HG03469 (cell line): ENCODE measurements at regions not wholly inside any gene's neighbourhood (a gene's known extent, or its start where the extent isn't known, plus 50 kb on each side); places are given as distances from the start of the nearest gene placed in this dataset.

ENCODE experiments used
- ATAC-seq: cut with Tn5 transposase; IDR thresholded peaks from one replicate; pipeline ENCODE4 v1.9.1; 2021; ENCODE audit warnings: mild to moderate bottlenecking, moderate library complexity, moderate number of reproducible peaks; ENCODE audit not compliant: unreplicated experiment

DNA sequence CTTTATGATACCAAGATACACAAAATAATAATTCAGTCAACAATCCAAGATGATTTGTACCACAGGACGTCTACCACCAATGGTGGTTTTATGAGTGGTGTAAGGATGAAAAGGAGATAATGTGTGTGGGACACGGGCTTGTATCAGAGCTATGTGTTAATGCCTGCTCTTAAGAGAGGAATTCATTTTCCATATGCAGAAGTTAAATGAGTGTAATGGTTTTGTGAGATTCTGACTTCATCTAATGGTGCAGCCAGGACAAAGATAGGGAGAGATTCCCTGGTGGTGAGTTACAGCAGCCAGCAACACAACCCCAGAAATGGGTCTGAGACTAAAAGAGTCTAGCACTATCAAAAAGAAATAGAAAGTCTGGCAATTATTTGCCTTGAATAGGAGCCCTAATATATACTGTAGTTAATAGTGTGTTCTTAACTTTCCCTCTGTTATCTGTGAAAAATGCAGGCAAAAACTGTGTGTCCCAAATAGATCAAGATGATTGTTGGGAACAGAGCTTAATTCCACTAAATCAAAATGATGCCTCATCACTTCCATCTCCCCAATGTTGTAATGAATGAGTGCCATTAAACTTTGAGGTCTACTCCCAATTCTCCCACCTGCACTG, 455.0 kb upstream of the TCF4 start:
- no peak for ATAC-seq

DNA sequence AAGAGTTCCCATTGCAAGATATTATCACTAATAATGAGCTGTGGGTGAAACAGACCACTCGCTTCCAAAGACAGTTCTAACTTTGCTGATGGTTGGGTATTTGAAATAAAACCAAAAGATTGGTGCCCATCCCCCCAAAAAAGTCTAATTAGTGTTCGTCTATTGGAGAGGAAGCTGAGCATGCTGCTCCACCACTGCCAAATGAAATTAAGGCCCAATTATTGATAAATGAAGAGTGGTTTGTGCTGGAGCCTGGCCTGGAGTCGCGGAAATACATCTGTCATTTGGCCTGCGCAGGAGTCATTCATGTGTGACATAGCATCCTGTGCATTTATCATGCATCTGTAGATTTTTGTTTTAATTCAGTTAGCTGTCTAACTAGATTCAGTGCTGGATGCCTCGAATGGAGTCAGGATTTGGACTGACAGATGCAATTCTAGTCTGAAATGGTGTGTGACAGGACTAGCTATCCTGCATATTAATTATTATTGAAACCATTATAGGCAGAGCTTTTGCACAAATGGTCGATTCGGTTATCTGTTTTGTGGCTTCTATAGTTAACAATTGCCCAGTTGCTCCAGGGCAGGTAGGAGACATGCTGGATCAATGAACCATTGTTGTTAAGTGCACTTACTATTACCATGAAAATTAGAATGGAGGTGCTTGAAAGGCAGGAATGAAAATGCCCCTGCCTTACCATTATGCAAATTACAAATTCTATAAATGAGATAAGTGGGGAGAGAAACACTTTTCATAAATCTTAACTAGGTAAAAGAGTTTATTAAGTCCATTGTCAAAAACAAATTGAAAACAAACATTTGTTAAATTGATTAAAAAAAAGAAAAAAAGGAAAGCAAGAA, 450.4 kb upstream of the TCF4 start:
- no peak for ATAC-seq

DNA sequence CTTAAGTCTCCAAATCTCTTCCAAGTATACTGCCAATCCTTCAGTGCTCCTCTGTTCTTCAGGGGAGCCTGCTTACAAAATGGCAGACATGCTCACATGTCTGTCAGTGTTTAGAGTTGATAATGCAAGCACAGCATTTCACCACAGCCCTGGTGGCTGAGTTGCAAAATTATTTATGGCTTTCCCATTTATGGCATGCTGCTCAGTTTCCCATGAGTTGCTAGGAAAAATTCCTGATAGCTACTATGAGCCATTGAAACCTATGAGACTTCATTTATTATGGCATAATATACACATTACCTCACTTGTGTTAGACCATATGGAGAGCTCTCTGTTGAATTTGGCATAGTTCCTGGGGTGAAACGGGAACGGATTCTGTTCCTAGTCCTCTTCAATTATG, 448.7 kb upstream of the TCF4 start:
- no peak for ATAC-seq

DNA sequence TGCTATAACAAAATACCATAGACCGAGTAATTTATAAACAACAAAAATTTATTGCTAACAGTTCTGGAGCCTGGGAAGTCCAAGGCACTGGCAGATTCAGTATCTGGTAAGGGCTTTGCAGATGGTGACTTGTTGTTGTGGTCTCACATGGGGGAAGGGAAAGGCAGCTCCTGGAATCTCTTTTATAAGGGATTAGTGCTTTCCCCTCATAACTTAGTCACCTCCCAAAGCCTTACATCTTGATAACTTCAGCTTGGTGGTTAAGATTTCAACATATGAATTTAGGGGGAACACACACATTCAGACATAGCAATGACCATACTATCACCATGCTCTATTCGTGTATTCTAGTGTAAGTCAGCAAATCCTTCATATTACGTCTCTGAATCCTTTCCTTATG, 447.6 kb upstream of the TCF4 start:
- ATAC-seq: no peak

DNA sequence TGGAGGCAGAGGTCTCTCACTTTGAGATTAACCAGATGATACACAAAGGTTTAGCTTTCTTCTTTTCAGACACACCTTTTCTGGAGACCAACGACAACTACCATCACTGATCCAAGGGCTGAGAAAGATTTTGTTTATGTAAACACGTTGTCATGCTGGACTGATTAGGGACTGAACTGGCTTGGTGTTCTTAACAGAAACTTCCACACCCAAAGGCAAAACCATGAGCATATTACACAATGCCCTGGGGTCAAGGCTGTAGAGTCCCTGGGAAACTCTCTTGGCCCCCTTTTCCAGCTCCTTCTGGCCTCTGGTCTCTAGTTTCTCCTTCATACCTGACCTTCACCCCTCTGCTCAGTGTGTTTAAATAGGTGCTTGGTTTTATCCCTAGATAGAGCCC, 447.0 kb upstream of the TCF4 start:
- no peak for ATAC-seq

DNA sequence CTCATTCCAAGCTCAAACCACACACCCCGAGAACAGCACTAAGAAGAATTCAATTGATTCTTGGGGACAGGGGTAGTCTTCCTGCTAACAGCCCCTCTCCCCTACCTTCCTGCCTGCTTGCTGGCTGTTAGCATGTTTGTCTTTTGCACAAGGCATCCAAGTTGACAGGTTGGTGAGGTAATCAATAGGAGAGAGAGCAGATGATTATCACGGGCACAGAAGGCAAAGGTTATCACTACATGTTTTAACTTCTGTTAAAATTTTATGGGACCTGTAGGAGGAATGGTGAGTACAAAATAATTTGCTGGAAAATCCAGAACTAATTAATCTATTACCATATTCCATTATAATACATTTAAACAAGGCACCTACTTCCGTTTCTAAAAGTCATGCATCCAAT, 442.1 kb upstream of the TCF4 start:
- no peak for ATAC-seq

DNA sequence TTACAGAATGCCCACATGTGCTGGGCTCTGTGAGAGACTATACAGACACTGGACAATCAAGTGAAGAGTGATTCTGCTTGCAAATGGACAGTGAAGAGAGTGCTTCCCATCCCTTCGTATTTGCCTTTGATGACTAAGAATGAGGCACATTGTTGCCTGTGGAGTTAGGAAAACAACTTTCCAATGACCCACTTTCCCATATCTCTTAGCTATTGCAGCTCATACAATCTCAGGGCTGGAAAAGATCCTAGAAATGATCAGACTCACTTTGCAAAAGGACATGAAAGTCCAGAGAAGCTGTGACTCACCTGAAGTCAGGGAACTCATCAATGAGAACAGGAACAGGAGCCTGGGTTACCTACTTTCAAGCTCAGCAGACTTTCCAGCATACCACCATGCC, 440.5 kb upstream of the TCF4 start:
- no peak for ATAC-seq

DNA sequence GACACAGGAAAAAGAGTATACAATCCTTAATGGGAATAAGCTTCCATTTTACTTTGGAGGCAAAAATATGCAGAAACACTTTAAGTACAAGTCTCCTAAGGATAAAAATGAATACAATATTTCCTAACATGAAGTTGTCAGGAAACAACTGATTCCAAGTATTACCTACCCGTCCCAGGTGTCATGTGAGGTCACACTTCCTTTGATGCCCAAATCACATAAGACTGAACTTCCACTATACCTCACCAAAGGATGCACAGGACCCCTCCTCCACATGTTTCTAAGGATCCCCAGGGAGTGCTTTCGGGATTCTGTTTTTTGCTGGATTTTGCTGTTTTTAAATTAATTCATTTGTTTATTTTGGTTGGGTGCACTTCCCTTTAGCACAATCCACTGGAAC, 438.5 kb upstream of the TCF4 start:
- no peak for ATAC-seq

DNA sequence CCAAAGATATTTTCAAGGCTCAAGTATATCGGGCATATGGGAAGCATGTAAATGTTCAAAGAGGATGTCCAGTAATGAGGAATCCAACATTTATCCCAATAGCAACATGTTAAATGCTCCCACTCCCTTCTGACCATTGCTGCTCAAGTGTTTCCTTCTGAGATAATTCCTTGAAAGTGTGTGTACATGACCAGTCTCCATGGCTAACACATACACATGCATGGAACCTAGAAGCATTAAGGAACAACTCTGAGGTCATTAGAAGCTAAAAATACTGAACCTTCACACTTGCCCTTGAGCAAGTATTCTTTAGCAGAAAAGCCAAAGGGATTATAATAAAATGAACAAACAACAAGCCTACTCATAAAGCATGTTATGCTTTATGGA, 433.8 kb upstream of the TCF4 start:
- no peak for ATAC-seq

DNA sequence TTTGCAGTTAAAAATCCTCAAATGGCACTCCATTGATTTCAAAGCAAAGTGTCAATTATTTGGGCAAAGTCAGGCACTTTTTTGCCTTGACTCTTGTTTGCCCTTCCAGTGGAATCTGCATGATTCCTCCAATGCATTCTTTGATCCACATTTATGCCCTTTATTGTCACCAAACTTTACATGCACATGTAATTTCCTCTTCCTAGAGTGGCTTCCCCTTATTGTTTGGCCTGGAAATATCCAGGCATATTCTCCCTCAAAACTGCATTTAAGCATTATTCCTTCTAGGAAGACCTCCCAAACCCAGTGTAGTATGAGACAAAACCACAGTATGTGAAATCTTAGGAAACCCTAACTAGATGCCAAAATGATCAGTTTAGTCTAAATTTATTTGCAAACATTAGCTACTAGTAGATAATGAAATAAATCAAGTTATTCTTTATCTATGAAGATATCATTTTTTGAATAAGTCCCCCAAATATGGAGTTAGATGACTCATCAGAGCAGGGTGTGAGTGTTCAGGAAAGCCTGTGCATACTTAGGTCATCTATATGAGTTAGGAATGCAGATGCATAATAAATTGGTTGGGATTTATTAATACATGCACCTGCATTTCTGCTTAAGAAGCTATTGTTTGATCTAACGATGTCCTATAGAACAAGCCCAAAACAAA, 433.3 kb upstream of the TCF4 start:
- no peak for ATAC-seq

DNA sequence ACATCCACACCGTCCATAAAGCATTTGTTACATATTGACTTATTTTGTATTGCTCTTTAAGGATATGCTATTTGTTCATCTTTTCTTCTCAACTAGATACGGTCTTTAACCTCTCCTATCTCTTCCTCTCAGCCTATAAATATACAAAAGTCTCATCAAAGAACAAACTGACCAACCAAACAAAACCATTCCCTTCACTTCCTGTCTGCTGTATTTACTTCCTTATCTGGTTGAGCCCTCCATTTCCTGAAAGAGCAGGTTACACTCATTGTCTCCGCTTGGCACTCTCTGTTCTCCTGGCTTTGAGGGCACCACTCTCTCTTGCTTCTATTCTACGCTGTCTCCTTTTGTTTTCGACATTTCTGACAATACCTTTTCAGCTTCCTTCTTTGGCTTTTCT, 431.9 kb upstream of the TCF4 start:
- ATAC-seq: no peak

DNA sequence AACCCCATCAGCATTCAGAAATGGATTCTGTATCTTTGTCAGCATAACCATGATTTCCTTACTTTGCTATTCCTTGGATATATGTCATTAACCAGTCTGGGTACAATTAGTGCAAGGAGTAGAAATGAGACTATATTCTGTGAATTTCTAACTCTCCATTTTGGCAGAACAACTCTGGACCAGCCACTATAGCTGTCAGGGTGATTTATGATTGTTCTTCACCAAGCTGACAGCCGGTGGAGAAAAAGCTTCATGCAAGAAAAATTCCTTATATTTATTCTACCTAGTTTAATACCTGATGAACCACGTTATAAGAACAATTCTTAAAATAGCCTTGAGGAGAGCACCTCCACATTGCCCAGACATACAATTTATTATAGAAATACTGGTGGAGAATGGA, 431.2 kb upstream of the TCF4 start:
- ATAC-seq: no peak

DNA sequence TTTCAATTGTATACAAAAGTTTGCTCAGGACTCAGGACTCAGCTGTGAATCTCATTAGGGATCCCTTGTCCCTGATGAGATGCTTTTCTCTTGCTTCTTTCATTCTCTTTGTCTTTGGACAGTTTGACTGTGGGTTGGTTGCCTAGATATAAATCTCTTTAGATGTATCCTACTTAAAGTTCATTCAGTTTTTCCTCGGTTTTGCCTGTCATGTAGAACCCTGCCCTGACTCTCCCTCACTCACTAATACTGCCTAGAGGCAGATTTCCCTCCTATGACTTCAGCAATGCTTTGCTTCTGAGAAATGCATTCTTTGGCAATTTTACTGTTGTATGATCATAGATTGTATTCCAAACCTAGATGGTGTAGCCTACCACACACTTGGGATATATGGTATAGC, 421.4 kb upstream of the TCF4 start:
- no peak for ATAC-seq

DNA sequence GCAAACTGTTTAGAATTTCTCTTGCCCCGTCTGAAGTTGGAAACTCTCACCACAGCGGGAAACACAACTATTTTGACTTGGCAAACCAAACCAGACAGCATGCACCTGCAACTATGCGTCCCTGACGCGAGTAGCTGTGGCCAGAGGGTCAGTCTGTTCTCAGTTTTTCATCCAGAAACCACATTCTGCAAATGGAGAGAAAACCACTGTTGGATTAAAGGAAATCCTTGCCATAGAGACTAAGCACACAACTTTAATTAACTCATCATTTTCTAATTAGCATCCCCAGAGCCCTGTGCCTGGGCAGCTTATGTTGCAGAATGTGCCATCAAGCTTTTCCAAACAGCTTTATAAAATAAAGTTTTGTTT, 415.7 kb upstream of the TCF4 start:
- no peak for ATAC-seq

DNA sequence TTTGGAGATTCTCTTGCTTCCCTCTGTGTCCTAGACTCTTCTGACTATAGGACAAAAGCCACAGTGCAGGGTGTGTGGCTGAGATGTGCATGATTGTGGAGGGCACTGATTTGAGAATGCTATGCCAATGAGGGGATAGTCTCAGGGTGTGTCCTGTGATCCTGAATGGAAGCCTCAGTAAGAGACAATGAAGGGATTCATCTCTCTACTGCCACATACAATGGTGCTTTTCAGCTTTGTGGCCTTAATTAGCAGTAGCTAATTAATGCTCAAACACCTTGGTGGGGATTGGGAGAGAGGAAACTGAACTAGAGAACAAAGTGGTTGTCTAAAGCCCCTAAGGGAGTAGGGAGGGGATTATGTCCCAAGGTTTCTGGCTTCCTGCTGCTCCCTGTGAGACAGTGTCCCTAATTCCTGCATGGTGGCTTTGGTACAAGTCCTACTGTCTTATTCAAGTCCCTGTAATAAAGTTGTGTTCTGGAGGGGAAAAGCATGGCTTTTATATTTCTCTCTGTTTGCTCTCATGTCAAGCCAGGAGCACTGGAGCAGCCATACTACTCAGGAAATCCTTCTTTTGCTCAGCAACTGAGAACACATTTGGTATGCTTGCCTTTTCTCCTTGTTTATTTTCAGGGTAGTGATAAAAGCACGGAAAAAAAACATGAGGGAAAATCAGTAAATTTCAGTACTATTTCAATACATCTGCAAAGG, 415.2 kb upstream of the TCF4 start:
- no peak for ATAC-seq

DNA sequence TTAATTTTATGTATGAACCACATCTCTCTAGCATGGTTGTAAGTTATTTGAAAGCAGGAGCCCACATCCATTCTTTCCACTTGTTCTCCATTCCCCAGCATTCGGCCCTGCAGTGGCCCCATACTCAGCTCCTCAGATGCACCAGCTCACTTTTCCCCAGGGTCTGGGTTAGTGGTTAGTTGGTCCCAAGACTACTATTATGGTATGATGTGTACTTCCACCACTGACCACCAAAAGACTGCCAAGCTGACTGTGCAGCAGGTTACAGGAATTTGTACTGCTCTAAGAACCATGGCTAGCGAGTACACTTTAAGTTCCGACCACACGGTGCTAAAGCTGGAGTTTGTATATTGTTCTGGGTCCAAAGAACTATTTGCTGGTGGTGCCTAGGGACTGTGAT, 413.6 kb upstream of the TCF4 start:
- no peak for ATAC-seq

DNA sequence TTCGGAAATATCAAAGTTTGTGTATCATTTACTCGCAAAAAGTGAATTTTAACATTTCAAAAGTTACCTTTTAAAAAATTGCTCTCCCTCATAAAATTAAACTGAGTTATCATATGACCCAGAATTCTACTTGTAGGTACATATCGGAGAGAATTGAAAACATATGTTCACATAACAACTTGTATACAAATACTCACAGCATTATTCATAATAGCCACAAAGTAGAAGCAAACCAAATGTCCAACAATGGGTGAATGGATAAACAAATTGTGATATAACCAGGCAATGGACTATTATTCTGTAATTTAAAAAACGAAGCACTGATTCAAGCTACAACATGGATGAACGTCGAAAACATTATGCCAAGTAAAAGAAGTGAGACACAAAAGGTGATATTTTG, 412.0 kb upstream of the TCF4 start:
- no peak for ATAC-seq

DNA sequence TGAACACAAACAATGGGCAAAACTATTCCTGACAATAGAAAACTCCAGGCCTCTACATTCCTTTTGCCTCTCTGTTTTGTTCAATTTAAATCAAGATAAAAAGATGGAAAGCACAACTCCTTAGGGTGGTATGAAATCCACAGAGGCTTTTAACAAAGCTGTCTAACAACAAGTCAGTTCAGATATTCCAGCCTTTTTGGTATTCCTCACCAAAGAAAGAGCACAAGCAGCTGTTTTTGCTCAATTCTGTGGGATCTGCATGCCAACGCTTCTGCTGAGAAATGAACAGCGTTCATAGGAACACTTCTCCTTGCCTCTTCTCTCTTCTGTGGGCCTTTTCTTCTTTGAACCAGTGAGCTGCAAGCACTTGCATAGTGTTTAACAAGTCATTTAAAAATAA, 411.6 kb upstream of the TCF4 start:
- no peak for ATAC-seq

DNA sequence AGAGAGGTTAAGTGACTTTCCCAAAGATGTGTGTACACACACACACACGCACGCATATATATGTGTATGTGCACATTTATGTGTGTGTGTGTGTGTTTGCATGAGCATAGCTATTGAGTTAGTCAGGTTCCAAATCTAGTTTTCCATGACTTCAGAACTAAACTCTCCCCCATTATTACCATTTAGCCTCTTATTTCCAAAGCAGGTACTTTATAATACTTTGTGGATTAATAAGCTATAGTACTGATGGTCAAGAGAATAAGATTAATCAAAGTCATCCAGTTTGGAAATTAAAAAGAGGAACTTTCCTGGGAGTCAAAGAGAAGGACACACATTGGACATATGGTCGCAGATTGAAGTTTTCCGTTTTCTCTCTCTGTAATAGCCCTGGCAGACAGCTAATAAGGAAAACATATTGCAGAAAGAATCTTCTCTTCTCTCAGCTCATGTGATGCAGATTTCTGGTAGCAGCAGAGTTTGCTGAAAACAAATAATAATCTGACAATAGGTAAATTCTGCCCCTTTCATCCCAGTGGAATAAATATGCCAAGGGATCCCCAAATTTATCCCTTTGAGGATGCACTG, 410.9 kb upstream of the TCF4 start:
- no peak for ATAC-seq

DNA sequence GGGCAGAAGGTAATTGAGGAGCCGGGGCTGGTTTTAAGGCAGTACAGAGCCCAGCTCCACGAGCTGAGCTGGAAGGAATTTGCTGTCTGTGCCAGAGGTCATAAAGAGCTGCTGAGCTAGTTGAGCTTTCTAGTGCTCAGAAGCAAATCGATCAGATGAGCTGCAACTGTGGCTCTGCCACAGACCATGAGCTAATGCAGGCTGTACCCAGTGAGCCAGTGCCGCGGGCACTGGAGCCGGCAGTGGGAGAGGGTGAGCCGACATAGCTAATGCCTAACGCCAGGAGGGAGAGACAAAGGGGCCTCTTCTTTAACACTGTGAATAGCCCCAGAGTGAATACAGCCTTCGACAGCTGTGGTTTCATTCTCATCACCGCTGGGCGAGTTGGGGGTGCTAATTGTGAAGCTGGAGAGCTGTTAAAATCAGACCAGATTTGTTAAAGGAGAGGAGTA, 410.1 kb upstream of the TCF4 start:
- ATAC-seq: no peak

DNA sequence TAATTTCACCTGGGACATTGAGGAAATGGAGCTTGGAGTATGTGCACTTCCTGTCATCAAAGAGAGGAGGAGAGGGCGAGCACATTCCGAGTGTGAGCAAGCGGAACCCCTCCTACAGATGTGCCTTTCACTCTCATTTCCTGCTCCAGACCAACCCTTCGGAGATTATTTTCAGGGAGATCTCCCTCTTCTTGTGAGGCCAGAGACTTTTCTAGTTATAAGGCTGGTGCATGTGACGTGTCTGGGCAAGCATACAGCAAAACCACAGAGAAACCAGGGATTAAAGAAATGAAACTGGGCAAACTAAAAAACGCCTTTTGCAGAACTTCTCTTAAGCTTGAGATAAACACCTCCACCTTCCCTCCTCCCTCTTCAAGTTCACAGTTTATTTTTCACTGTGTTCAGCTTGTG, 409.2 kb upstream of the TCF4 start:
- ATAC-seq: peak; percentile 66
